M059J (cell line): ENCODE measurements at regions not wholly inside any gene's neighbourhood (a gene's known extent, or its start where the extent isn't known, plus 50 kb on each side); places are given as distances from the start of the nearest gene placed in this dataset.

ENCODE experiments used
- DNase-seq: peaks from one replicate; pipeline ENCODE4 v3.0.0-alpha.2; 2012; ENCODE audit warnings: low read depth

- no peak for DNase-seq
These were observed 116.3 kb upstream of the SOX1 start for GRCh38 chr13:111950697-111951096.

DNA sequence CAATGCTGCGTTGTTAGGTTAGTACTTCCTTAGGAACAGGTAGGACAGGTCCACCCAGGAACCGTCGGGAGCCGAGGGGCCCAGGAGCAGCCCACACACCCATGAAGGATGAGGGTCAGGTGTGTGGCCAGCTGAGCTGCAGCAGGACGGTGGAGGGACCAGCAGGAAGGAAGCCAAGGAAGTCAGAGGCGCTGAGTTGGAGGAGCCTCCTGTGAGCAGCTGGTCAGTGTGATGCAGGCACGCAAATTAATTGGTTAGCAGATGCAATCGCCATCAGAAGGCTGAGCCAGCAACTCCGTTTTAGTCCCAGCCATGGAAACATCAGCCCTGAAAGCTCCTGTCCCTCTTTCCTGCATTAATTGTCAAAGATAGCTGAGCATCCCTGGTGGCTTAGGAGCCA lies 114.9 kb upstream of the SOX1 start:
- DNase-seq = no peak

- DNase-seq = no peak
These were observed 114.1 kb upstream of the SOX1 start for GRCh38 chr13:111952814-111953213.

DNA sequence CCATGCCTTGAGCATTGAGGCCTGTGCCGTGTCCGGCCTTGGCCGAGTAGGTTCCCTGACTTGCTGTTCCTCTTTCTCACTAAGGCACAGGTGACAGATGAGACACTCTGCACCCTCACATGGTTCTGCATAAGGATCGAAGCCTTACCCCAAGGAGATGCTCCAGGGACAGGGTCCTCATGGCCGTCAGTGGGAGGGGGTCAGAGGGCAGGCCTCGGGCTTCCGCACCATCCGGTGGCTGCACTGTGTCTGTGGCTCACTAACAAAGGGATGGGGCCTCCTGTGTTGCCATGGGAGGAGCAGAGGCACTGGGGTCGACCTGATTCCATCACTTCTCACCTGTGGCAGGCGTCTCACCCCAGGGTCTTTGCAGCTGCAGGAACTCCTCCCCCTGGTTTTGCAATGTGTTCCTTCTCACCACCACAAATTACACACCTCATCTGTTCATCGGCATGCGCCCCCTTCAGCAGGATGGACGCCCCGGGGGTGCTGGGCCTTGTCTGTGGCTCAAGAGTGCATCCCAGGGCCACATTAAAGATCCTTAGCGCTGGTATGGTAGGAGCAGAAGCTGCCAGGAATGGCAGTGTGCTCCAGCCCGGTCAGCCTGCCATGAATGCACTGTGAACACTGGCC lies 113.3 kb upstream of the SOX1 start:
- DNase-seq = no peak

DNA sequence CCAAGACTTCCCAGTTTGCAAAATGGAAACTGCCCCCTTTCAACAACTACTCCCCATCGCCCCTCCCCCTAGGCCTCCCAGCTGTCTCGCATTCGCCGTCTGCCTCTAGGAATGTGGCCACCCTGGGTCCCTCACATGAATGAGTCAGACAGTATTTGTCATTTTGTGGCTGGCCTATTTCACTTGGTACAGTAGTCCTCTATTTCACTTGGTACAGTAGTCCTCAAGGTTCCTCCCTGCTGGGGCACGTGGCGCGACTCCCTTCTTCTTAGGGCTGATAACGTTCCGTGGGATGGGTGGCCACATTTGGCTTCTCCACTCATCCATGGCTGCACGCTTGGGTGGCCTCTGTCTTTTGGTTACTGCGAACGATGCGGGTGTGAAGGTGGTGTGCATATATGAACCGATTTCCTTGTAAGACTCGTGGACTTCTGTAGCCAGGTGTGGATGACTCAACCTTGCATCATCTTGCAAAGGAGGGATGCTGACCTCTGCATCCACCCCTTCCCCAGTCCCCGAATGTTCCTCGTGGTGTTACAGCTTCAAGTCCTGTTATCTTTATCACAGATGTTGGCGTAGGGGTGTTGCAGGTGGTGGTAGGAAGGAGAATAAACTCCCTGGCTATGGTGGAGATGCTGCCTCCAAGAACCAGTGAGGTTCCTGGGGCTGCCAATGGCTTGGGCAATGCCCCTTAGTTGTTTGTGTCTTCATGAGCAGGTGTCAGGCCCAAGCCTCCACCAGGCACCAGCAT lies 112.1 kb upstream of the SOX1 start:
- DNase-seq = peak; percentile 53

DNA sequence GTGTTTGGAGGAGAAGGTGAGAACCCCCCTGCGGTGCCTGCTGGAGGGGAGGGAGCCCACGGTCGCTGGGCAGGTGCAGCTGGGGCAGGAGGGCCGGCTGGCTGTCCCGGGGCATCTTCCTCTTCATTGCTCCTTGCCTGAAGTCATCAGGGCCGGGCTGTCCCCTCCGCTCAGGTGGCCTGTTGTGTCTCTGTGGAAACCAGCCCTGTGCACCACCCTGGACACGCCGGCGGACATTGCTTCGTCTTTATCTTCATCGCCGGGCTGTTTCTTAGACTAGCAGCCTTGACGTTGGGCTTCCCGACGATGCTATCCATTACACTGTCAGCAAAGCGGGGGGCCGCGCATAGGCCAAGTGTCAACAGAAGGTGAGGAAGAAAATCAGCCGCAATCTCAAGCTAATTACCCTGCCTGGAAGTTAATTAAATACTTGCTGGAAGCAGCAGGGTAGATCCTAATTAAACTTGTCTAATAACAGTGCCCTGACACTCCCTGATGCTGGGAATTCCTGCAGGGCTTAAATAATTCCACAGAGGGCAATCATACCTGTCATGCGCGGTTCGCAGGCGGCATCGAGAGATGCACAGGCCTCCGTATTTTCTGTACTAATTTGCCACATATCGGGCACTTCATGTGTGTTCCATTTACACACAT lies 111.4 kb upstream of the SOX1 start:
- no peak for DNase-seq

- no peak for DNase-seq
These were observed 110.4 kb upstream of the SOX1 start for GRCh38 chr13:111956261-111957151.

DNA sequence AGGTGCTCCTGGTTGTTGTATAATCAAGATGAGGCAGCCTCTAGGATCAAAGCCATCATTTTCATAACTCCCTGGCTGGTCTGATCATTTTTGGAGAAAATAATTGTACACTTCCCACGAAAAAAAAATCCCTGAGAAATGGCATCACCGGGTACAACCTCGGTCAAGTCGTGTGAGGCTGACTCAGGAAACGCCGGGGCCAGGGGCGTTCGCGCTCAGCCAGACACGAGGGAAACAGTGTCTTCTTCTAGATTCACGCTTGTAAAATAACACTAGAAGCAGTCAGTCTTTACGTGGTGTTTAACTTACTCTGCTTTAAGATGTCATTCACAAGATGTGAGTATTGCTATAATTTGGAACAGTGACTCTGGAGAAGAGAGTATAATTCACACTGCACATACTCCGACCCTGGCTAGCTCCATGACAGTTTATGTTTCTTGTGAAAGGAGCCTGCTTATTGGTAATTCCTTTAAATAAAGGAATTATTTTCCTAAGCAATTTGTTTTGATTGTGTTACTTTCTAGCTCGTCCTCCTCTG lies 109.0 kb upstream of the SOX1 start:
- DNase-seq = no peak

- DNase-seq = no peak
These were observed 108.1 kb upstream of the SOX1 start for GRCh38 chr13:111958612-111959395.

DNA sequence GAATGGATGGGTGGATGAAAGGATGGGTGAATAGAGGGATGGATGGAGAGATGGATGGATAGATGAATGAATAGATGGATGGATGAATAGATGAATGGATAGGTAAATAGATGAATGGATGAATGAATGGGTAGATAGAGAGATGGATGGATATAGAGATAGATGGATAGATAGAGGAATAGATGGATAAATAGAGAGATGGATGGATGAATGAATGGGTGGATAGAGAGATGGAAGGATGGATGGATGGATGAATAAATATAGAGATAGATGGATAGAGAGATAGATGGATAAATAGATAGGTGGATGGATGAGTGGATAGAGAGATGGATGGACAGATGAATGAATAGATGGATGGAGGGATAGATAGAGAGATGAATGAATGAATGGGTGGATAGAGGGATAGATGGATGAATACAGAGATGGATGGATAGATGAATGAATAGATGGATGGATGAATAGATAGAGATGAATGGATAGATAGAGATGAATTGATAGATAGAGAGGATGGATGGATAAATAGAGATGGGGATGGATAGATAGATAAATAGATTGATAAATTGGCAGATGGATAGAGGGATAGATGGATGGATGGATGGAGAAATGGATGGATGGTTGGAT lies 106.7 kb upstream of the SOX1 start:
- DNase-seq = no peak

- DNase-seq = no peak
These were observed 105.7 kb upstream of the SOX1 start for GRCh38 chr13:111961236-111961635.

GRCh38 chr13:111961651-111962192 lies 105.2 kb upstream of the SOX1 start:
- no peak for DNase-seq

DNA sequence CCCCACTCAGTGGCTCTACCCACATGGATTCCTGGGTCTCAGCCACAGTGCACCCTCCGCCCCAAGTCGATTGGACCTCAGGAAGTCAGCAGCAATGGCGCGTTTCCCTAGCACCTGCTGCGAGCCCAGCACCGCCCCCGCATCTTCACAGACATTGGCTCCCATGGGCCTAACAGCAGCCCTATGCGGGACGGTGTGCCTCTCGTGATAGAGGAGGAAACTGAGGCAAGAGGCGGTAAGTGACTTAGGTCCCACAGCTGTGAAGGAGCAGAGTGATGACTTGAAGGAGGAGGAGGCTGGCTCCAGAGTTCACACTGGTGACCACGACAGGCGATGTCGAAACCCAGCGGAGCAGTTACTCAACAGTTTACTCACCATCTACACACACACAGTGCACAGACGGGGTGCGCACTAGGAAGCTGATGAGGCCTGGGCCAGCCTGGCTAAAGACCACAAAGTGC lies 104.5 kb upstream of the SOX1 start:
- peak; percentile 3 for DNase-seq

DNA sequence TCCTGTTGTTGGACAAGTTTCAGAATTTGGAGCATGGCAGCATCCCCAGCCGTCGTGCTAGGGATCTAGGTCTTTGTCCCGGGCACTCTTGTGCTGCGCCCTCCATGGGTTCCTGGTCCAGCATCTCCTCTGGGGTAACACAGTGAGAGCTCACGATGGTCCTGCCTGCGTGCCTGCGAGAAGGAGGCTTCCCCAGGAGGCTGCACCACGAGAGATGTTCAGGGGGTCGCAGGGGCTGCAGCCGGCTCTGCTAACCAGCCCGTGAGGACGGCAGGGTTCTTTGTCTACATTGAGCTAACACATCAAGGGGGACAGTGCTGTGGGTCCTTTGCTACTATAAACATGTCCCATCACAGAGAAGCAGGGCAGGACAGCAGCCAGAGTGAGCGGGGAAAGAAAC lies 103.9 kb upstream of the SOX1 start:
- no peak for DNase-seq

DNA sequence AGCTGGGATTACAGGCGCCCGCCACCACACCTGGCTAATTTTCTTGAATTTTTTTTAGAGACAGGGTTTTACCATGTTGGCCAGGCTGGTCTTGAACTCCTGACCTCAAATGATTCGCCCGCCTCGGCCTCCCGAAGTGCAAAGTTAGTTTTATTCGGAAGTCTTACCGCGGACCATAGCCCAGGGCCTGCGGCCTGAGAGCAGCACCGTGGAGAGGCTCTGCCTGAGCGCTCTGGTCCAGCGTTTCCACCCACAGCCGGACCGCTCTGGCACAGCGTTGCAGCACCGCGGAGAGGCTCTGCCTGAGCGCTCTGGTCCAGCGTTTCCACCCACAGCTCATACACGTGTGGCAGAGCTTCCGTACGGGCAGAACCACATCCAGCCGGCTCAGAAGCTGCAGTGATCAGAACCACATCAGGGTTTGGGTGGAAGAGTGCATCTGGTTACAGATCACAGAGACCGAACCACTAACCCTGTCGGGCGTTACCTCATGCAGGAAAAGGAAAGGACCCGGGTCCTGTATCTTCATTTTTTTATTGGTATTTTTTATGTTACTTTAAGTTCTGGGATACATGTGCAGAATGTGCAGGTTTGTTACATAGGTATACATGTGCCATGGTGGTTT lies 102.4 kb upstream of the SOX1 start:
- DNase-seq = no peak

DNA sequence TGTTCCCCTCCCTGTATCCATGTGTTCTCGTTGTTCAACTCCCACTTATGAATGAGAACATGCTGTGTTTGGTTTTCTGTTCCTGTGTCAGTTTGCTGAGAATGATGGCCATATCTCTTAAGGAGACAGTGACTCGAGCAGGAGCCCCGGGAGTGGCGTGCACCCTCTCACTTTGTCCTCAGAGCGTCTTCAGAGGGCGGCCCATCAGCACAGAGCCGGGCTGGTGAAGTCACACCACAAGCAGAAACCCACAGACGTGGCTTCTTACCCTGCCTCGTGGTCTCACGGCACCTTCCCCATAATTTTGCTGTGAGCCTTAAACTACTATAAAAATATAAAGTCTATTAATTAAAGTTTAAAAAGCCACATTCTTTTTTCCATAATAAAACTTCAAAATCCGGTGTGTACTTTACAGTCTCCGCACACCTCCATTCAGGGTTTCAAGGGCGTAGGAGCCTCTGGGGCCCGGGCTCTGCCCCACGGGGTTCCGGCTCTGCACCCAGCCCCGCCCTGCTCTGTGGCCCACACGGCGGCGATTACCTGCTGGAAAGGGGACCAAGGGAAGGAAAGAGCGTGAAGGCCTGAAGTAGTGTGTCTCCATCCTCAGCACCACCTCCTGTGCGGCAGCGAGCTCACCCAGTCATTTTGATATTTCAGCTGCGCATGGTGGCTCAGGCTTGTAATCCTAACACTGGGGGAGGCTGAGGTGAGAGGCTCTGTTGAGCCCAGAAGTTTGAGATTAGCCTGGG lies 101.3 kb upstream of the SOX1 start:
- no peak for DNase-seq

DNA sequence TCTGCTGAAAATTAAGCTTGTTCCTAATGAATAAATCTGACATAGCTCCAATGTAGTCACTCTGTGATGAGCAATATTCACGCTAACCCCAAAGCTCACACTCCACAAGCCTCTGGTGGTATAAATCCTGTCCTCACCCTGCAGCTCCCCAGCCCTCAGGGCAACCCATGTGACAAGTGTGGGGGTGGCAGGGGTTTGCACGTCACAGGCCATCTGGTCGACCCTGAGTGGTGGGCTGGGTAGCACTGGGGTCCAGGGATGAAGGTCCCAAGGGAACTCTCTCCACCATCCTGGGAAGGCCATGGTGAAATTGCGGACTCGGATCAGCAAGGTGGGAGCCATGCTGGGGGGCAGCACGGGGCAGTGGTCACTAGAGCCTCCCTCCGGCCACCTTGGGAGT lies 100.0 kb upstream of the SOX1 start:
- DNase-seq = no peak

- no peak for DNase-seq
These were observed 99.3 kb upstream of the SOX1 start for GRCh38 chr13:111967572-111968201.
